H1 (cell line): ENCODE measurements at regions not wholly inside any gene's neighbourhood (a gene's known extent, or its start where the extent isn't known, plus 50 kb on each side); places are given as distances from the start of the nearest gene placed in this dataset.

Source experiments
- BRCA1 ChIP-seq: IDR thresholded peaks from 2 replicates; pipeline ENCODE4 v1.6.1; 2012; ENCODE audit warnings: low read depth, low read length, improper control_type of control experiment
- CHD7 ChIP-seq: fragments of 300-600 bp; sonication (generic); IDR thresholded peaks from 2 replicates; pipeline ENCODE4 v1.7.1; 2012; ENCODE audit warnings: low read length, moderate library complexity, mild to moderate bottlenecking, inconsistent platforms; ENCODE audit not compliant: insufficient replicate concordance
- HDAC2 ChIP-seq, 2 experiments: fragments of 300-600 bp in 1 of 2; sonication (generic) in 1 of 2; IDR thresholded peaks; 2 replicates each; pipeline ENCODE4 v1.6.1; 2011 to 2012; ENCODE audit warnings: low read depth in 2 of 2, low read length in 2 of 2, mild to moderate bottlenecking in 2 of 2, moderate library complexity in 2 of 2, borderline replicate concordance in 1 of 2, inconsistent platforms in 1 of 2
- KDM4A ChIP-seq: IDR thresholded peaks from one replicate; pipeline ENCODE4 v1.7.1; 2012; ENCODE audit warnings: low read depth, mild to moderate bottlenecking, moderate library complexity, low read length, inconsistent platforms; ENCODE audit not compliant: severe bottlenecking
- NANOG ChIP-seq: IDR thresholded peaks from 2 replicates; pipeline ENCODE4 v1.6.1; 2011; ENCODE audit warnings: low read length, low read depth, mild to moderate bottlenecking, inconsistent platforms; ENCODE audit not compliant: insufficient read depth, poor library complexity, severe bottlenecking
- NRF1 ChIP-seq: IDR thresholded peaks from 2 replicates; pipeline ENCODE4 v1.6.1; 2011; ENCODE audit warnings: mild to moderate bottlenecking, low read depth, low read length, improper control_type of control experiment
- PHF8 ChIP-seq: fragments of 200-600 bp; sonication (generic); conservative IDR thresholded peaks from 2 replicates; pipeline ENCODE4 v1.7.1; 2012; ENCODE audit warnings: low read depth, mild to moderate bottlenecking, inconsistent platforms, low read length, moderate library complexity
- POU5F1 ChIP-seq: IDR thresholded peaks from 2 replicates; pipeline ENCODE4 v1.6.1; 2011; ENCODE audit warnings: low read depth, mild to moderate bottlenecking, low read length, moderate library complexity
- RAD21 ChIP-seq, 2 experiments: IDR thresholded peaks in 1 of 2; conservative IDR thresholded peaks in 1 of 2; 2 replicates each; pipeline ENCODE4 v1.6.1; 2011; ENCODE audit warnings: low read depth in 2 of 2, low read length in 2 of 2, improper control_type of control experiment in 1 of 2, inconsistent platforms in 1 of 2, mild to moderate bottlenecking in 1 of 2, moderate library complexity in 1 of 2
- SIRT6 ChIP-seq: IDR thresholded peaks from one replicate; pipeline ENCODE4 v1.7.1; 2012; ENCODE audit warnings: low read length, inconsistent platforms
- SIX5 ChIP-seq: IDR thresholded peaks from 2 replicates; pipeline ENCODE4 v1.6.1; 2011; ENCODE audit warnings: mild to moderate bottlenecking, low read depth, low read length
- SRF ChIP-seq: IDR thresholded peaks from 2 replicates; pipeline ENCODE4 v1.6.1; 2011; ENCODE audit warnings: mild to moderate bottlenecking, low read depth, low read length, moderate library complexity

GRCh38 chr21:19535356-19535755, 1131.8 kb upstream of the TMPRSS15 start (continued):
- TF ChIP-seq CHD7 (no peak), BRCA1 (no peak), NANOG (no peak), NRF1 (no peak), RAD21 (IDR thresholded peaks at IDR 0.05 in 1 of 2, conservative IDR thresholded peaks at IDR 0.05 in 1 of 2; ENCODE audit: low read depth in 2 of 2, low read length in 2 of 2) (no peak), HDAC2 (IDR thresholded peaks at IDR 0.05; ENCODE audit: borderline replicate concordance in 1 of 2, low read depth in 2 of 2, low read length in 2 of 2) (no peak), SRF (no peak), KDM4A (no peak), PHF8 (no peak), SIRT6 (no peak), SIX5 (no peak), POU5F1 (no peak)
